ENCODE measurements at regions not wholly inside any gene's neighbourhood (a gene's known extent, or its start where the extent isn't known, plus 50 kb on each side); places are given as distances from the start of the nearest gene placed in this dataset.

DNA sequence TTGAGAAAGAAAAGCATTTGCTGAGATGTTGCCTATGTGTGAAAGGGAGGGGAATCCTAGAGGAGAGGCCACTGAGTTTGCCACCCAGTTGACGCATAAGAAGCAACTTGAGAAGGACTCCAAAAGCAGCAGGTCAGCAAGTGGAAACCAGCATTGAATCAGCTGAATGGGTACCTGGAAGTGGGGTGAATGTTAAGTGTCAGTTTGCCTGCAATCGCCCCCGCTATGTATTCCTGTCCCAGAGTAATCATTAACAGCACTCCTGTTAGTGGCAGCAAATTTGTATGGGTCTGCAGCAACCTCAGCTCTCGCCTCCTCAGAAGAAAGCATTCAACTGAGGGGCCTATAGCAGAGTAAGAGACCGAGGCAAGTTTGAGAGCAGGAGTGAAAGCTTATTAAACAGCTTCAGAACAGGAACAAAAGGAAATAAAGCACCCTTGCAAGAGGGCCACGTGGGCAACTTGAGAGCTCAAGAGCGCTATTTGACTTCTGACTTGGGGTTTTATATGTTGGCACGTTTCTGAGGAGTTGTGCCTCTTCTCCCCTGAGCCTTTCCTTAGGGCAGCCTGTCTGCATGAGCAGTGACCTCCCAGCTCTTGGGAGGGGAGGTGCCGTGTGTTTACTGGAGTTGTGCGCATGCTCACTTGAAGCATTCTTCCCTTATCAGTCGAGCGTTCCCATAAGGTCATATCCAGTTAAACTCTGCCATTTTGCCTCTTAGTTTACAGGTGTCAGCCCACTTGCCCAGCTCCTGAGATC lies 122.6 kb upstream of the PHACTR1 start:
- TF ChIP-seq, protein P1, sequence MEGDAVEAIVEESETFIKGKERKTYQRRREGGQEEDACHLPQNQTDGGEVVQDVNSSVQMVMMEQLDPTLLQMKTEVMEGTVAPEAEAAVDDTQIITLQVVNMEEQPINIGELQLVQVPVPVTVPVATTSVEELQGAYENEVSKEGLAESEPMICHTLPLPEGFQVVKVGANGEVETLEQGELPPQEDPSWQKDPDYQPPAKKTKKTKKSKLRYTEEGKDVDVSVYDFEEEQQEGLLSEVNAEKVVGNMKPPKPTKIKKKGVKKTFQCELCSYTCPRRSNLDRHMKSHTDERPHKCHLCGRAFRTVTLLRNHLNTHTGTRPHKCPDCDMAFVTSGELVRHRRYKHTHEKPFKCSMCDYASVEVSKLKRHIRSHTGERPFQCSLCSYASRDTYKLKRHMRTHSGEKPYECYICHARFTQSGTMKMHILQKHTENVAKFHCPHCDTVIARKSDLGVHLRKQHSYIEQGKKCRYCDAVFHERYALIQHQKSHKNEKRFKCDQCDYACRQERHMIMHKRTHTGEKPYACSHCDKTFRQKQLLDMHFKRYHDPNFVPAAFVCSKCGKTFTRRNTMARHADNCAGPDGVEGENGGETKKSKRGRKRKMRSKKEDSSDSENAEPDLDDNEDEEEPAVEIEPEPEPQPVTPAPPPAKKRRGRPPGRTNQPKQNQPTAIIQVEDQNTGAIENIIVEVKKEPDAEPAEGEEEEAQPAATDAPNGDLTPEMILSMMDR (IDR thresholded peaks at IDR 0.05): no peak
- TF ChIP-seq POLR2AphosphoS5 (IDR thresholded peaks at IDR 0.05) (no peak), POLR2A (IDR thresholded peaks at IDR 0.05) (no peak)

Data from breast epithelium (tissue), 3 donors.